ENCODE measurements at regions not wholly inside any gene's neighbourhood (a gene's known extent, or its start where the extent isn't known, plus 50 kb on each side); places are given as distances from the start of the nearest gene placed in this dataset.
"Not testable (repeated sequence)": the region's sequence is repeated elsewhere in the genome, so short reads cannot be mapped to it uniquely, and the experiment has no call there.

DNA sequence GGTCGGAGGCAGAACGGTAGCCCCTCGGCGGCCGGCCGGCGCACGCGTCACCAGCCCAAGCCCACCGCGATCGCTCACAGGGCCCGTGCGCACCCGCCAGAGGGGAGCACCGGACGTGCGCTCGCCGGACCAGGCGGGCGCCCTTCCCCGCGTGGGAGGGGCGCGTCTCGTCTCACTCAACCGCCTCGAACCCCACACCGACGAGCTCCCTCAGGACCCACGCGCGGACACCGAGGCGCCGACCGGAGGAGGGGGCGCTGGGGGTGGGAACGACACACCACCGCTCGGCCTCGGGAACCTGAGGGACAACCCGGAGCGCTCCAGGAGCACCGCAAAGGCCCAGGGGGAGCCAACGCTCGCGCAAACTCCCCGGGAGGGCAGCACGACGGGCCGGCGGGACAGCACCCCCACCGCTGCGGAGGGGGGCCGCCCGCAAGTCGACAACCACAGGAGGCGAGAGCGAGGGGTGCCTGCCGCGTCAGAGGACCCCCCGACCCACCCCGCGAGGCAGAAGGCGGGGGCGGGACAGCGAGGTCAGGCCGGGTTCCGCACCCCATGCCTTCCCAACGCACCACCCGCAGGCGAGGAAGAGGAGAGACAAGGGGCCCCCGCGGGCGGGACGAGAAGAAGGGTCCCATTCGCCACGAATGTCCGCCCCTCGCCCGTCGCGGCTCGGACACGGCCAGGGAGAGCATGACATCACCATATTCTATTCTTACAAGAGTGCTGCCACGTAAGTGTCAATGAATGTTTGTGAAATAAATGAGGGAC lies 512.7 kb upstream of the ZNF337 start:
- Histone ChIP-seq H3K4me3 (peak overlapping the region in 3 of 4 donors; percentile 10 to 26 (median 12)), H3K9me3 (no peaks in the 10 kb centered on the region), H3K27ac (no peak overlapping the region), H3K4me1 (no peaks in the 10 kb centered on the region), H3K27me3 (peaks cover 0 to 19% of the 10 kb centered on the region in 2 donors), H3K36me3 (no peaks in the 10 kb centered on the region)
- DNase-seq: no peak
- TF ChIP-seq, protein P1, sequence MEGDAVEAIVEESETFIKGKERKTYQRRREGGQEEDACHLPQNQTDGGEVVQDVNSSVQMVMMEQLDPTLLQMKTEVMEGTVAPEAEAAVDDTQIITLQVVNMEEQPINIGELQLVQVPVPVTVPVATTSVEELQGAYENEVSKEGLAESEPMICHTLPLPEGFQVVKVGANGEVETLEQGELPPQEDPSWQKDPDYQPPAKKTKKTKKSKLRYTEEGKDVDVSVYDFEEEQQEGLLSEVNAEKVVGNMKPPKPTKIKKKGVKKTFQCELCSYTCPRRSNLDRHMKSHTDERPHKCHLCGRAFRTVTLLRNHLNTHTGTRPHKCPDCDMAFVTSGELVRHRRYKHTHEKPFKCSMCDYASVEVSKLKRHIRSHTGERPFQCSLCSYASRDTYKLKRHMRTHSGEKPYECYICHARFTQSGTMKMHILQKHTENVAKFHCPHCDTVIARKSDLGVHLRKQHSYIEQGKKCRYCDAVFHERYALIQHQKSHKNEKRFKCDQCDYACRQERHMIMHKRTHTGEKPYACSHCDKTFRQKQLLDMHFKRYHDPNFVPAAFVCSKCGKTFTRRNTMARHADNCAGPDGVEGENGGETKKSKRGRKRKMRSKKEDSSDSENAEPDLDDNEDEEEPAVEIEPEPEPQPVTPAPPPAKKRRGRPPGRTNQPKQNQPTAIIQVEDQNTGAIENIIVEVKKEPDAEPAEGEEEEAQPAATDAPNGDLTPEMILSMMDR (IDR thresholded peaks at IDR 0.05): no peak
- TF ChIP-seq POLR2A (IDR thresholded peaks at IDR 0.05): no peak

DNA sequence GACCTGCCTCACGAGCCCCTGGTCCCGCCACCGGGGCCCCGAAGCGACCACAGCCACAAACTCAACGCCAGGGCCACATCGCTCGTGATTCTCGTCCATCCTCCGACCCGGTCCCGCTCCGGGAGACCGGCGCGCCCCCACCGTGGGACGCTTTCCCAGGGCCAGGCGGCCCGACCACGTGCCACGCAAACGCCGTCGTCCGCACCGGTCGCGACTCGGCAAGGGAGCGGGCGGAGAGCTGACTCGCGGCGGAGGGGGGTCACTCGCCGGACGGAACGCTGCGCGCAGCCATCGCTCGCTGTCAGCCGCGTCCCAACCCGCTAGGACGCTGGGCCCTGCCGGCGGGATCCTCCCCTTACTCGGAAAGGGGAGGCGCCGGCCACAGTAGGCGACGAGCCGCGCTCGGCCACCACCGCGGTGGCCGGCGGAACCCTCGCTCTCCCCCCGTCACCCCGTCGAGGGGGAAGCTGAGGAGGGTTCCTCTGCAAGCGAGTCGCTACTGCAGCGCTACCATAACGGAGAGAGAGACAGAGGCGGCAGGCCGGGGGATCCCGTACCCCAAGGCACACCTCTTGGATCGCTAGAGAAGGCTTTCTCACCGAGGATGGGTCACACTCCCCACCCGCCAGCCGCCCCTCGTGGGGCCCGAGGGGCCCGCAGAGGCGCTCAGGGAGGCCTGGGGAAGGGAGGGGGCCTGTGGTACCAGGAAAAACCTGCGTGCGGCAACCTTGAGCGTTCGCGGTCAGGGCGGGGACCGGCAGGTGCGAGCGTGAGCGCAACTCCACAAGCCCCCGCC lies 511.8 kb upstream of the ZNF337 start:
- DNase-seq: no peak
- peaks cover 0 to 19% of the 10 kb centered on the region in 2 donors for H3K27me3 ChIP-seq
- H3K27ac ChIP-seq: no peak overlapping the region
- no peaks in the 10 kb centered on the region for H3K4me1 ChIP-seq
- no peak for TF ChIP-seq POLR2A (IDR thresholded peaks at IDR 0.05)
- TF ChIP-seq, protein P1 (IDR thresholded peaks at IDR 0.05): no peak
- no peaks in the 10 kb centered on the region for H3K36me3 ChIP-seq
- no peaks in the 10 kb centered on the region for H3K9me3 ChIP-seq
- peak overlapping the region in 3 of 4 donors; percentile 12 to 29 (median 26) for H3K4me3 ChIP-seq

DNA sequence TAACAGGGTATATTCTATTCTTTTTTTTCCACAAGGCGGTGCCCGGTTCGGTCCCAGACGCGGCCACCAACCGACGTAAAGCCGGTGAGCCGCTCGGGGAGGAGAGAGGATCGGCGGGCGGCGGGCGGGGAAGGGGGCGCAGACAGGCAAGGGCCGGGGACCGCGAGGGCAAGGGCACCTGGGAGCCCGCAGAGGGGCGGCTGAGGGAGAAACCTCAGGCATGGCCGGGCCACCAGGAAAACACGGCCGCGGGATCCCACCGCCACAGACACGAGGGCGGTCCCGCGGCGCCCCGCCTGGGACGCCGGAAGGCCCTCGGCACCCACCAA lies 511.3 kb upstream of the ZNF337 start:
- peaks cover 0 to 19% of the 10 kb centered on the region in 2 donors for H3K27me3 ChIP-seq
- not testable (repeated sequence) for DNase-seq, H3K9me3 ChIP-seq, H3K27ac ChIP-seq, H3K4me1 ChIP-seq, H3K36me3 ChIP-seq
- H3K4me3 ChIP-seq: peak overlapping the region in 2 of 4 donors; percentile 26 to 29

DNA sequence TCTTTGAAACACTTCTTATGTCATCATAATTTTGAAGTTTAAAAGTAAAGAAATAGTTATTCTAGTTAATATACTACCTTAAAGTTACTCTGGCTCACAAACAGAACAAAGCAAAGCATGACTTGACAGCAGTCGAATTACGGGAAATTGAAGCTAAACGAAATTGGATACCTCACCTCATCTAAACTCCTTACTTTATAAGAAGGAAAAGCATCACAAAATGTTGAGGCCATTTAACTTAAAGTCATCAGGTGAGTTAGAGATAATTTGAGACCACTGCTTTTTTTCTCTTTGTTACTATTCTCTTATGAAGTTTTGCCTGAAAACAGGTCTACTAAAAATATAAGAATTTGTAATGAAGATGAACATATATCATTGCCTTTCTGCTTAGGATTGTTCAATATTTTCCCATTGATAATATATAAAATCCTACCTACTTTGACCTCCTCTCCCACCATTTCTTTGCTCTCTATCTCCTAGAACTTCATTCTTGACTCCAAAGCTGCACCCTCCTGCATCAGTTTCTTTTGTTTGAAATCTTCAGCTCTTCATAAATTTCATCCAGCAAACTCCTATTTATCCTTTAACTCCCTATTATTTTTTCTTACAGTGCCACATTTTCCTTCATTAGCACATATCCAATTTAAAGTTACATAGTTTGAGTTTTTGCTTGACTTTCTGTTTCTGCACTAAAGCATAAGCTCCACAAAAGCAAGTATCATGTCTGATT lies 510.7 kb upstream of the ZNF337 start:
- H3K4me1 ChIP-seq: no peaks in the 10 kb centered on the region
- H3K9me3 ChIP-seq: no peaks in the 10 kb centered on the region
- H3K27me3 ChIP-seq: peaks cover 0 to 19% of the 10 kb centered on the region in 2 donors
- DNase-seq: no peak
- no peak overlapping the region for H3K4me3 ChIP-seq
- H3K27ac ChIP-seq: no peak overlapping the region
- no peaks in the 10 kb centered on the region for H3K36me3 ChIP-seq
- no peak for TF ChIP-seq POLR2A (IDR thresholded peaks at IDR 0.05)
- TF ChIP-seq, protein P1 (IDR thresholded peaks at IDR 0.05): no peak

GRCh38 chr20:26205350-26205749 lies 508.7 kb upstream of the ZNF337 start:
- DNase-seq: no peak
- H3K27me3 ChIP-seq: peaks cover 0 to 19% of the 10 kb centered on the region in 2 donors

DNA sequence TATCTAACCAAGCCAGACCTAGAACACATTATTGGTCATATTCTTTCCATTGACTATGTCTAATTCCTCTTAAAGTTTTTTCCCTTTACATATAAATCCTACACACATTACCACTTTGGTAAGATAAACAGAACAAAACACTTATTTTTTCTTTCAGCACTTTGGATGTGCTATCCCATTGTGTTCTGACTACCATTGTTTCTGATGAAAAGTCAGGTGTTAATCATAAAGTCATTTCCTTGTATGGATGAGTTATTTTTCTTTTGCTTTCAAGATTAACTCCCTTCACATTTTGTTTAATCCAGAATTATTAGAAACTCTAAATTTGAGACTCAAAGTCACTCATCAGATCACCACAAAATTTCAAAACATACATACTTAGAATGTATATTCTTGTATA lies 504.4 kb upstream of the ZNF337 start:
- not testable (repeated sequence) for H3K4me1 ChIP-seq

More at GRCh38 chr20:26205350-26205749, 508.7 kb upstream of the ZNF337 start:
- Histone ChIP-seq H3K36me3 (no peaks in the 10 kb centered on the region), H3K9me3 (no peaks in the 10 kb centered on the region), H3K4me3 (no peak overlapping the region), H3K4me1 (no peaks in the 10 kb centered on the region), H3K27ac (no peak overlapping the region)
- TF ChIP-seq, protein P1 (IDR thresholded peaks at IDR 0.05): no peak
- TF ChIP-seq POLR2A (IDR thresholded peaks at IDR 0.05): no peak

DNA sequence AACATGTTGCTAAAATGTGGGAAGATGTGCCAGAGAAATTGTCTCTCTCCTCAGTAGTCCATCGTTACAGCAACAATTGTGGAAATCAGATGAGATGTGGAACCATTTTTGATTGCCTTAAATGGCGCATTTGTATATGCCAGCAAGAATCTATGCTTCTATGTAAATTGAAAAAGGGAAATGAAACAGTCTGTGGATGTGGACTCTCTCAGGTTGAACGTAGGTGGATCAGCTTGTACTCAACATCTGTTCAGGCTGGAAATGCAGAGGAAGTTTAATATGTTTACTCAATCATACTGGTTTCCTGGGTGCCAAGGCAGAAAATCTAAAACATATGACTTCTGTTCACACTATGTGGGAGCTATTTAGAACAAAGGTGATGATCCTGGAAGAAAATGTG lies 490.7 kb upstream of the ZNF337 start:
- not testable (repeated sequence) for H3K4me1 ChIP-seq, H3K9me3 ChIP-seq, H3K27me3 ChIP-seq, H3K4me3 ChIP-seq, DNase-seq, H3K27ac ChIP-seq, H3K36me3 ChIP-seq

More for the DNA sequence above, 504.4 kb upstream of the ZNF337 start:
- not testable (repeated sequence) for H3K4me3 ChIP-seq, DNase-seq, H3K27ac ChIP-seq, H3K27me3 ChIP-seq, H3K9me3 ChIP-seq, H3K36me3 ChIP-seq

- H3K27me3 ChIP-seq, H3K9me3 ChIP-seq, H3K4me1 ChIP-seq, H3K4me3 ChIP-seq, H3K27ac ChIP-seq, DNase-seq, H3K36me3 ChIP-seq: not testable (repeated sequence)
Observed at GRCh38 chr20:26183720-26184119, 487.1 kb upstream of the ZNF337 start.

DNA sequence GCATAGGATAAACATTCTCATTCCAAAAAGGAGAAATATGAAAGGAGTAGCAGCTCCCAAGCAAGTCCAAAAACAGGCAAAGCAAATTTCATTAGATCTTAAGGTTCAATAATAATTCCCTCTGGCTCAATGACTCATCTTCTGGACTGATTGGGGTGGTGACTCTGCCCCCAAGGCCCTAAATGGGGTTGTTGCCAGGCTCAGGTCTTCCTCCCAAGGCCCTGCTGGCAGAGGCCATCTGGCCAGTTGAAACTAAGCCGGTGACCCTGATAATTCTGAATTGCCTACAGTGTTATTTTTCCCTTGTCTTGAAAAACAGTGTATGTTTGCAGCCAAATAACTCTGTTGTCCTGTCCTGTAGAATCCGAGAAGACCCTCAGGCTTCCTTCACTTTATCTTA lies 484.7 kb upstream of the ZNF337 start:
- DNase-seq, H3K36me3 ChIP-seq, H3K4me3 ChIP-seq, H3K27ac ChIP-seq, H3K27me3 ChIP-seq, H3K9me3 ChIP-seq, H3K4me1 ChIP-seq: not testable (repeated sequence)

- not testable (repeated sequence) for H3K27ac ChIP-seq, DNase-seq, H3K9me3 ChIP-seq, H3K27me3 ChIP-seq, H3K4me3 ChIP-seq, H3K36me3 ChIP-seq, H3K4me1 ChIP-seq
Observed at GRCh38 chr20:26171875-26172274, 475.2 kb upstream of the ZNF337 start.

All from Peyer's patch (tissue), 4 donors.